ENCODE measurements at regions not wholly inside any gene's neighbourhood (a gene's known extent, or its start where the extent isn't known, plus 50 kb on each side); places are given as distances from the start of the nearest gene placed in this dataset.

DNA sequence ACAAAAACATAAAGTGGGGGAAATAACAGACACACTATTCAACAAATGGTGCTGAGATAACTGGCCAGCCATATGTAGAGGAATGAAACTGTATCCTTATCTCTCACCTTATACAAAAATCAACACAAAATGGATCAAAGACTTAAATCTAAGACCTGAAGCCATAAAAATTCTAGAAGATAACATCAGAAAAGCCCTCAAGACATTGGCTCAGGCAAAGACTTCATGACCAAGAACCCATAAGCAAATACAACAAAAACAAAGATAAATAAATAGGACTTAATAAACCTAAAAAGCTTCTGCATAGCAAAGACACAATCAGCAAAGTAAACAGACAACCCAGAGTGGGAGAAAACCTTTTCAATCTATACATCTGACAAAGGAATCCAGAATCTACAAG lies 278.9 kb downstream of the PIK3C3 start:
- TF ChIP-seq, protein P1, sequence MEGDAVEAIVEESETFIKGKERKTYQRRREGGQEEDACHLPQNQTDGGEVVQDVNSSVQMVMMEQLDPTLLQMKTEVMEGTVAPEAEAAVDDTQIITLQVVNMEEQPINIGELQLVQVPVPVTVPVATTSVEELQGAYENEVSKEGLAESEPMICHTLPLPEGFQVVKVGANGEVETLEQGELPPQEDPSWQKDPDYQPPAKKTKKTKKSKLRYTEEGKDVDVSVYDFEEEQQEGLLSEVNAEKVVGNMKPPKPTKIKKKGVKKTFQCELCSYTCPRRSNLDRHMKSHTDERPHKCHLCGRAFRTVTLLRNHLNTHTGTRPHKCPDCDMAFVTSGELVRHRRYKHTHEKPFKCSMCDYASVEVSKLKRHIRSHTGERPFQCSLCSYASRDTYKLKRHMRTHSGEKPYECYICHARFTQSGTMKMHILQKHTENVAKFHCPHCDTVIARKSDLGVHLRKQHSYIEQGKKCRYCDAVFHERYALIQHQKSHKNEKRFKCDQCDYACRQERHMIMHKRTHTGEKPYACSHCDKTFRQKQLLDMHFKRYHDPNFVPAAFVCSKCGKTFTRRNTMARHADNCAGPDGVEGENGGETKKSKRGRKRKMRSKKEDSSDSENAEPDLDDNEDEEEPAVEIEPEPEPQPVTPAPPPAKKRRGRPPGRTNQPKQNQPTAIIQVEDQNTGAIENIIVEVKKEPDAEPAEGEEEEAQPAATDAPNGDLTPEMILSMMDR (IDR thresholded peaks at IDR 0.05) = no peak
- TF ChIP-seq EZH2phosphoT487 (IDR thresholded peaks at IDR 0.05) = no peak
- no peak for TF ChIP-seq EZH2 (IDR thresholded peaks at IDR 0.05)

Data from neural progenitor cell (in vitro differentiated cells).